HEK293 (cell line): ENCODE measurements at regions not wholly inside any gene's neighbourhood (a gene's known extent, or its start where the extent isn't known, plus 50 kb on each side); places are given as distances from the start of the nearest gene placed in this dataset.

Experiments
- GLI2 ChIP-seq: fragments of 450-650 bp; formaldehyde crosslinking; IDR thresholded peaks from 2 replicates; pipeline ENCODE4; 2017; ENCODE audit warnings: missing biosample characterization, missing genetic modification characterization, low read depth, borderline replicate concordance
- SP2 ChIP-seq: fragments of 450-650 bp; formaldehyde crosslinking; IDR thresholded peaks from 2 replicates; pipeline ENCODE4 v1.5.1; 2016; ENCODE audit warnings: missing biosample characterization, missing genetic modification characterization
- ZFP3 ChIP-seq: fragments of 450-650 bp; formaldehyde crosslinking; IDR thresholded peaks from 2 replicates; pipeline ENCODE4 v1.5.1; 2016; ENCODE audit warnings: low read depth, missing biosample characterization, missing genetic modification characterization
- ZNF138 ChIP-seq: fragments of 450-650 bp; formaldehyde crosslinking; IDR thresholded peaks from 2 replicates; pipeline ENCODE4 v1.5.1; 2016; ENCODE audit warnings: missing biosample characterization, missing genetic modification characterization, borderline replicate concordance
- ZNF510 ChIP-seq: fragments of 450-650 bp; formaldehyde crosslinking; IDR thresholded peaks from 2 replicates; pipeline ENCODE4 v1.5.1; 2018; ENCODE audit warnings: mild to moderate bottlenecking, missing genetic modification characterization, missing biosample characterization; ENCODE audit not compliant: insufficient replicate concordance
- TF ChIP-seq, protein P1 (sequence below): fragments of 450-650 bp; formaldehyde crosslinking; optimal IDR thresholded peaks from 2 replicates; pipeline ENCODE3; 2016; ENCODE audit warnings: missing biosample characterization, mild to moderate bottlenecking, missing genetic modification characterization
- TF ChIP-seq, protein P2 (sequence below): fragments of 450-650 bp; formaldehyde crosslinking; IDR thresholded peaks from 2 replicates; pipeline ENCODE4 v1.5.1; 2017; ENCODE audit warnings: missing biosample characterization, missing genetic modification characterization
- TF ChIP-seq, protein P3 (sequence below): fragments of 450-650 bp; formaldehyde crosslinking; IDR thresholded peaks from 2 replicates; pipeline ENCODE4 v1.5.1; 2016; ENCODE audit warnings: missing biosample characterization, missing genetic modification characterization
- TF ChIP-seq, protein P4 (sequence below): sonication (generic); formaldehyde crosslinking; IDR thresholded peaks from 2 replicates; pipeline ENCODE4 v1.8.1; 2022; ENCODE audit warnings: mild to moderate bottlenecking, moderate library complexity, missing genetic modification reagents
- TF ChIP-seq, protein P5 (sequence below): fragments of 450-650 bp; formaldehyde crosslinking; IDR thresholded peaks from 2 replicates; pipeline ENCODE4 v1.5.1; 2016; ENCODE audit warnings: missing biosample characterization, missing genetic modification characterization
- TF ChIP-seq, protein P6 (sequence below): fragments of 450-650 bp; formaldehyde crosslinking; IDR thresholded peaks from 2 replicates; pipeline ENCODE4 v1.5.1; 2016; ENCODE audit warnings: missing biosample characterization, missing genetic modification characterization

DNA sequence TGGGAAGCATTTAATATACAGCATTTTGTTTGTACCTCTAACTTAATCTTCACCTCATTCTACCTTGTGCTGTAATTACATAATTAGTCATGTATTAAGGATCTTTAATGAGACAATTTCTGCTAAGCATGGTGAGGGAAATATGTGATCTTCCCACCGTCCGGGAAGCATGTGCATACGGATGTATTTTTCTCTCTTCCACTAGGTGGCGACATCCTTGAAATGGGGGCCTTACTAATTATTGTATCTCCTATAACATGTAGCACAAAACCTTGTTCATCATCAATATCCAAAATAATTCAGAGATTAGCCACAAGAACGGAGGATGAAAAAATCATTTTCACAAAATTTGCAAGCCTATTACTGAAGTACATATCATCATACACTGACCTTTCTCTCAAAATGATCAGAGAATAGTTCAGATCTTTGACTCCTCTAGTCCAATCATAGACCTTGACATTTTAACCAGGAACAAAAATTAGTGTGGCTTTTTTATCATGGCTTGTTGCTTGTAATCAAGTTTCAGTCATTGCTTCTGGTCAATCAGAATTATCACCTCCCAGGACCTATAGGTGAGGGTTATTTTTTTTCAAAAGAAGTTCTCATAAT, 148.9 kb upstream of the GBE1 start:
- TF ChIP-seq ZNF510 (tag by site-specific recombination), result no peak
- TF ChIP-seq, protein P1, sequence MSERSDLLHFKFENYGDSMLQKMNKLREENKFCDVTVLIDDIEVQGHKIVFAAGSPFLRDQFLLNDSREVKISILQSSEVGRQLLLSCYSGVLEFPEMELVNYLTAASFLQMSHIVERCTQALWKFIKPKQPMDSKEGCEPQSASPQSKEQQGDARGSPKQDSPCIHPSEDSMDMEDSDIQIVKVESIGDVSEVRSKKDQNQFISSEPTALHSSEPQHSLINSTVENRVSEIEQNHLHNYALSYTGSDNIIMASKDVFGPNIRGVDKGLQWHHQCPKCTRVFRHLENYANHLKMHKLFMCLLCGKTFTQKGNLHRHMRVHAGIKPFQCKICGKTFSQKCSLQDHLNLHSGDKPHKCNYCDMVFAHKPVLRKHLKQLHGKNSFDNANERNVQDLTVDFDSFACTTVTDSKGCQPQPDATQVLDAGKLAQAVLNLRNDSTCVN (tag by site-specific recombination), result no peak
- TF ChIP-seq, protein P2, sequence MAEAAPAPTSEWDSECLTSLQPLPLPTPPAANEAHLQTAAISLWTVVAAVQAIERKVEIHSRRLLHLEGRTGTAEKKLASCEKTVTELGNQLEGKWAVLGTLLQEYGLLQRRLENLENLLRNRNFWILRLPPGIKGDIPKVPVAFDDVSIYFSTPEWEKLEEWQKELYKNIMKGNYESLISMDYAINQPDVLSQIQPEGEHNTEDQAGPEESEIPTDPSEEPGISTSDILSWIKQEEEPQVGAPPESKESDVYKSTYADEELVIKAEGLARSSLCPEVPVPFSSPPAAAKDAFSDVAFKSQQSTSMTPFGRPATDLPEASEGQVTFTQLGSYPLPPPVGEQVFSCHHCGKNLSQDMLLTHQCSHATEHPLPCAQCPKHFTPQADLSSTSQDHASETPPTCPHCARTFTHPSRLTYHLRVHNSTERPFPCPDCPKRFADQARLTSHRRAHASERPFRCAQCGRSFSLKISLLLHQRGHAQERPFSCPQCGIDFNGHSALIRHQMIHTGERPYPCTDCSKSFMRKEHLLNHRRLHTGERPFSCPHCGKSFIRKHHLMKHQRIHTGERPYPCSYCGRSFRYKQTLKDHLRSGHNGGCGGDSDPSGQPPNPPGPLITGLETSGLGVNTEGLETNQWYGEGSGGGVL (tag by site-specific recombination), result no peak
- TF ChIP-seq, protein P3, sequence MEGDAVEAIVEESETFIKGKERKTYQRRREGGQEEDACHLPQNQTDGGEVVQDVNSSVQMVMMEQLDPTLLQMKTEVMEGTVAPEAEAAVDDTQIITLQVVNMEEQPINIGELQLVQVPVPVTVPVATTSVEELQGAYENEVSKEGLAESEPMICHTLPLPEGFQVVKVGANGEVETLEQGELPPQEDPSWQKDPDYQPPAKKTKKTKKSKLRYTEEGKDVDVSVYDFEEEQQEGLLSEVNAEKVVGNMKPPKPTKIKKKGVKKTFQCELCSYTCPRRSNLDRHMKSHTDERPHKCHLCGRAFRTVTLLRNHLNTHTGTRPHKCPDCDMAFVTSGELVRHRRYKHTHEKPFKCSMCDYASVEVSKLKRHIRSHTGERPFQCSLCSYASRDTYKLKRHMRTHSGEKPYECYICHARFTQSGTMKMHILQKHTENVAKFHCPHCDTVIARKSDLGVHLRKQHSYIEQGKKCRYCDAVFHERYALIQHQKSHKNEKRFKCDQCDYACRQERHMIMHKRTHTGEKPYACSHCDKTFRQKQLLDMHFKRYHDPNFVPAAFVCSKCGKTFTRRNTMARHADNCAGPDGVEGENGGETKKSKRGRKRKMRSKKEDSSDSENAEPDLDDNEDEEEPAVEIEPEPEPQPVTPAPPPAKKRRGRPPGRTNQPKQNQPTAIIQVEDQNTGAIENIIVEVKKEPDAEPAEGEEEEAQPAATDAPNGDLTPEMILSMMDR (tag by site-specific recombination), result no peak
- TF ChIP-seq, protein P4, sequence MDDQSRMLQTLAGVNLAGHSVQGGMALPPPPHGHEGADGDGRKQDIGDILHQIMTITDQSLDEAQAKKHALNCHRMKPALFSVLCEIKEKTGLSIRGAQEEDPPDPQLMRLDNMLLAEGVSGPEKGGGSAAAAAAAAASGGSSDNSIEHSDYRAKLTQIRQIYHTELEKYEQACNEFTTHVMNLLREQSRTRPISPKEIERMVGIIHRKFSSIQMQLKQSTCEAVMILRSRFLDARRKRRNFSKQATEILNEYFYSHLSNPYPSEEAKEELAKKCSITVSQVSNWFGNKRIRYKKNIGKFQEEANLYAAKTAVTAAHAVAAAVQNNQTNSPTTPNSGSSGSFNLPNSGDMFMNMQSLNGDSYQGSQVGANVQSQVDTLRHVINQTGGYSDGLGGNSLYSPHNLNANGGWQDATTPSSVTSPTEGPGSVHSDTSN, result no peak
- TF ChIP-seq, protein P5, sequence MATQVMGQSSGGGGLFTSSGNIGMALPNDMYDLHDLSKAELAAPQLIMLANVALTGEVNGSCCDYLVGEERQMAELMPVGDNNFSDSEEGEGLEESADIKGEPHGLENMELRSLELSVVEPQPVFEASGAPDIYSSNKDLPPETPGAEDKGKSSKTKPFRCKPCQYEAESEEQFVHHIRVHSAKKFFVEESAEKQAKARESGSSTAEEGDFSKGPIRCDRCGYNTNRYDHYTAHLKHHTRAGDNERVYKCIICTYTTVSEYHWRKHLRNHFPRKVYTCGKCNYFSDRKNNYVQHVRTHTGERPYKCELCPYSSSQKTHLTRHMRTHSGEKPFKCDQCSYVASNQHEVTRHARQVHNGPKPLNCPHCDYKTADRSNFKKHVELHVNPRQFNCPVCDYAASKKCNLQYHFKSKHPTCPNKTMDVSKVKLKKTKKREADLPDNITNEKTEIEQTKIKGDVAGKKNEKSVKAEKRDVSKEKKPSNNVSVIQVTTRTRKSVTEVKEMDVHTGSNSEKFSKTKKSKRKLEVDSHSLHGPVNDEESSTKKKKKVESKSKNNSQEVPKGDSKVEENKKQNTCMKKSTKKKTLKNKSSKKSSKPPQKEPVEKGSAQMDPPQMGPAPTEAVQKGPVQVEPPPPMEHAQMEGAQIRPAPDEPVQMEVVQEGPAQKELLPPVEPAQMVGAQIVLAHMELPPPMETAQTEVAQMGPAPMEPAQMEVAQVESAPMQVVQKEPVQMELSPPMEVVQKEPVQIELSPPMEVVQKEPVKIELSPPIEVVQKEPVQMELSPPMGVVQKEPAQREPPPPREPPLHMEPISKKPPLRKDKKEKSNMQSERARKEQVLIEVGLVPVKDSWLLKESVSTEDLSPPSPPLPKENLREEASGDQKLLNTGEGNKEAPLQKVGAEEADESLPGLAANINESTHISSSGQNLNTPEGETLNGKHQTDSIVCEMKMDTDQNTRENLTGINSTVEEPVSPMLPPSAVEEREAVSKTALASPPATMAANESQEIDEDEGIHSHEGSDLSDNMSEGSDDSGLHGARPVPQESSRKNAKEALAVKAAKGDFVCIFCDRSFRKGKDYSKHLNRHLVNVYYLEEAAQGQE, result no peak
- no peak for TF ChIP-seq GLI2 (tag by site-specific recombination)
- TF ChIP-seq, protein P6, sequence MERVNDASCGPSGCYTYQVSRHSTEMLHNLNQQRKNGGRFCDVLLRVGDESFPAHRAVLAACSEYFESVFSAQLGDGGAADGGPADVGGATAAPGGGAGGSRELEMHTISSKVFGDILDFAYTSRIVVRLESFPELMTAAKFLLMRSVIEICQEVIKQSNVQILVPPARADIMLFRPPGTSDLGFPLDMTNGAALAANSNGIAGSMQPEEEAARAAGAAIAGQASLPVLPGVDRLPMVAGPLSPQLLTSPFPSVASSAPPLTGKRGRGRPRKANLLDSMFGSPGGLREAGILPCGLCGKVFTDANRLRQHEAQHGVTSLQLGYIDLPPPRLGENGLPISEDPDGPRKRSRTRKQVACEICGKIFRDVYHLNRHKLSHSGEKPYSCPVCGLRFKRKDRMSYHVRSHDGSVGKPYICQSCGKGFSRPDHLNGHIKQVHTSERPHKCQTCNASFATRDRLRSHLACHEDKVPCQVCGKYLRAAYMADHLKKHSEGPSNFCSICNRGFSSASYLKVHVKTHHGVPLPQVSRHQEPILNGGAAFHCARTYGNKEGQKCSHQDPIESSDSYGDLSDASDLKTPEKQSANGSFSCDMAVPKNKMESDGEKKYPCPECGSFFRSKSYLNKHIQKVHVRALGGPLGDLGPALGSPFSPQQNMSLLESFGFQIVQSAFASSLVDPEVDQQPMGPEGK (tag by site-specific recombination), result no peak
- TF ChIP-seq SP2 (tag by site-specific recombination), result no peak
- TF ChIP-seq ZFP3 (tag by site-specific recombination), result no peak
- no peak for TF ChIP-seq ZNF138 (tag by site-specific recombination)
